Lower leg skin (tissue), 3 donors: ENCODE measurements at regions not wholly inside any gene's neighbourhood (a gene's known extent, or its start where the extent isn't known, plus 50 kb on each side); places are given as distances from the start of the nearest gene placed in this dataset.

Experiments
- CTCF ChIP-seq, 3 donors: fragments of 450-650 bp; IDR thresholded peaks; one replicate each; pipeline ENCODE4 v1.5.1; 2016; ENCODE audit warnings: antibody characterized with exemption in 3 of 3, mild to moderate bottlenecking in 3 of 3, moderate library complexity in 2 of 3
- POLR2A ChIP-seq, 2 donors: fragments of 450-650 bp; IDR thresholded peaks; one replicate each; pipeline ENCODE4 v1.6.1; 2016 to 2017; ENCODE audit warnings: antibody characterized with exemption in 2 of 2, mild to moderate bottlenecking in 1 of 2, moderate library complexity in 1 of 2

GRCh38 chr17:33871720-33872540, 383.2 kb upstream of the CCL2 start:
- TF ChIP-seq CTCF (IDR thresholded peaks at IDR 0.05) (no peak), POLR2A (IDR thresholded peaks at IDR 0.05) (no peak)
